ENCODE measurements at regions not wholly inside any gene's neighbourhood (a gene's known extent, or its start where the extent isn't known, plus 50 kb on each side); places are given as distances from the start of the nearest gene placed in this dataset.

DNA sequence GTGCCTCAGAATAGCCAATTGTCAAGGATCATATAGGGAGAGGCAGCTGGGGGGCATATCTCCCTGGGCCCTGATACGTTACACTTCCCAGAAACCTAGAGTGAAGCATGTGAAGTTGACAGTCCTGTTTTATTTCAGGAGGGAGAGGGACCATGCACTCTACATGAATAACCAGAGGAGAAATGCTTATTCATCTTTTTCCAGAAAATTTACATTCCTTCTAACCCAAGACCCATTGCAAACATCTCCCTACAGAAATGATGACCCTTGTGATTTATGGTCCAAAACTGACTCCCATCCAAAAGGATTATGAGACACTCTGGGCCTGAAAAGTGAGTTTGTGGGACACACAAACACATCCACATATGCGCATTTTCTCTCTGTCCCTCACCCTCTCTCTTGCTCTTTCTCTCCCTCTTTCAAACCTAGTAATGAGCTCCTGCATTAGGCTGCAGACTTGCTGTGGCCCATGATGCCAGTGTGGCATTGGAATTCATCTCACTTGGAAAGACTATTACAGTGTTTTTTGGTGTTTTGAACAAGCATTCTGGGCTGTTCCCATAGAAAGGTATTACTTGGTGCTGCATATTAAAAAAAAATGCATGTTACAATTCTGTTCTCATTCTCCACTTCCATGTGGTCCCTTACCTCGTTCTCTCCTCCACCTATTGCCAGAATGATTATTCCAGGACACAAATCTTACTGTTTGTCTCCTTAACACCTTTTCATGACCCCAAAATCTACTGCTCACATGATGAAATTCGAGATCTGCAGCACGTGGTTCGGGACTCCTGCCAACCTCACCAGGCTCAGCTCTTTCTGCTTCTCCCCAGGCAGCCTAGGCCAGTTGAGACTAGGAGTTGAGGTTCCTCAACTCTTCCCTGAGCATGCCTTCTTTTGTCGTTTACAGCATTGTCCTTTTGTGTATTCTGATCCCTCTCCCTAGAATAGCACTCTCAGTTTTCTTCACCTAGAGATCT is 451.3 kb upstream of the KLF4 start:
- no peak for DNase-seq
- TF ChIP-seq POLR2A (IDR thresholded peaks at IDR 0.05; ENCODE audit: low read length): no peak
- no peak for TF ChIP-seq GATA1 (IDR thresholded peaks at IDR 0.05; ENCODE audit: low read depth, low read length)

GRCh38 chr9:107938801-107939386 is 449.3 kb upstream of the KLF4 start:
- DNase-seq: peak in 1 of 2 experiments; percentile 1
- TF ChIP-seq POLR2A (IDR thresholded peaks at IDR 0.05; ENCODE audit: low read length) (no peak), GATA1 (IDR thresholded peaks at IDR 0.05; ENCODE audit: low read depth, low read length) (no peak)

DNA sequence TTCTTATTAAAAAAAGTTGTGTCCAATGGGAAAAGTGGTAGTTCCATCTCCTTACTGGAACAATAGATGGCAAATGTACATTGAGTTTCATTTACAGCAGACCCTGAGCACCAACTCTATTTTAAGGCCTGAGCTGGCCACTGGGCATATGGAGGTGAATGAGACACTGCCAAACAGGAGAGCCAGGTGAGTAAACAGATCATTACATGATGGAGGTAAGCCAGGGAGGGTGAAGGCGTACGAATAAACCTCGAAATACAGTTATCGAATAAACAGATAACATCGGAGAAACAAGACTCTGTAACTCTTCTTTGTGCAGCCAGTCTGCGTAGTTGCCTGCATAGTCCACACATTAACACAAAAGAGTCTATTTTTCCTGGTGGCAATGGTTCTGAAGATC is 446.4 kb upstream of the KLF4 start:
- TF ChIP-seq GATA1 (IDR thresholded peaks at IDR 0.05; ENCODE audit: low read depth, low read length) (no peak), POLR2A (IDR thresholded peaks at IDR 0.05; ENCODE audit: low read length) (no peak)
- no peak for DNase-seq

- no peak for DNase-seq
- TF ChIP-seq POLR2A (IDR thresholded peaks at IDR 0.05; ENCODE audit: low read length): no peak
- TF ChIP-seq GATA1 (IDR thresholded peaks at IDR 0.05; ENCODE audit: low read depth, low read length): no peak
Measured at GRCh38 chr9:107933516-107933915, 443.9 kb upstream of the KLF4 start.

GRCh38 chr9:107933097-107933496 is 443.5 kb upstream of the KLF4 start:
- no peak for DNase-seq
- TF ChIP-seq POLR2A (IDR thresholded peaks at IDR 0.05; ENCODE audit: low read length) (no peak), GATA1 (IDR thresholded peaks at IDR 0.05; ENCODE audit: low read depth, low read length) (no peak)

DNA sequence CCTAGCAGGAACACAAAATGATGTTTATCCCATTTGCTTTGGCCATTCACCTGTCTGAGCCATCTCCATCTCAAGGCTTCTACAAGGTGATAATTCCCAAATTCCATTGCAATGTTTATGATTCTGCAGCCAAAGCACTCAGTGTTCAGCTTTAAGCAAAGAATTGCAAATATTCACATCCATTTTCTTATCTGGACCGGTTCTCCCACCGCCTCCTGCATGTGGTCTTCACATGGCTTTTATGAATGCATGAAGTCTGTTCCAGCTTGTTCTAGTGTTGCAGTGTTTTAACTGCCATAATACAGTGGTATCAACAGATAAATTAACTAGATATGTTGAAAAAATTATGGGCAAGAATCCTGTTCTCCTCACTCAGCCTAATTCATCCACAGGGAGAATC is 443.0 kb upstream of the KLF4 start:
- no peak for DNase-seq
- TF ChIP-seq GATA1 (IDR thresholded peaks at IDR 0.05; ENCODE audit: low read depth, low read length) (no peak), POLR2A (IDR thresholded peaks at IDR 0.05; ENCODE audit: low read length) (no peak)

DNA sequence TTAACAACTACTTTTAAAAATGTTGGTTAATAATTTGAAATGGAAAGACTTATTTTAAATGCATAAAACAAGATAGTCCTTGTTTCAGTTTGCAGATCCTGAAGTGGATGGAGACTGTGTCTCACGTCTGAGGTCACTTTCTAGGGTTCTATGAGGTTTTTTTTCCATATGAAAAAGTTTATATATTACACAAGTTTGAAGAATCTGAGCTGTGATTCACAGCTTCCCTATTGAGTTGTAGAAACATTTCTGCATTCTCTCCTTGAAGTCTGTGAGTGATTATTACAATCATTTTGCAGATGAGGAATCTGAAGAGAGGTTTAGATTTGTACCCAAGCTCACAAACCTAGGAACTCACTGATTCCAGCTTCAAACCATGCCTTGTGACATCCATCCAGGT is 442.5 kb upstream of the KLF4 start:
- TF ChIP-seq POLR2A (IDR thresholded peaks at IDR 0.05; ENCODE audit: low read length) (no peak), GATA1 (IDR thresholded peaks at IDR 0.05; ENCODE audit: low read depth, low read length) (no peak)
- DNase-seq: no peak

- TF ChIP-seq GATA1 (IDR thresholded peaks at IDR 0.05; ENCODE audit: low read depth, low read length) (no peak), POLR2A (IDR thresholded peaks at IDR 0.05; ENCODE audit: low read length) (no peak)
- DNase-seq: no peak
Measured at GRCh38 chr9:107931071-107931715, 441.6 kb upstream of the KLF4 start.

DNA sequence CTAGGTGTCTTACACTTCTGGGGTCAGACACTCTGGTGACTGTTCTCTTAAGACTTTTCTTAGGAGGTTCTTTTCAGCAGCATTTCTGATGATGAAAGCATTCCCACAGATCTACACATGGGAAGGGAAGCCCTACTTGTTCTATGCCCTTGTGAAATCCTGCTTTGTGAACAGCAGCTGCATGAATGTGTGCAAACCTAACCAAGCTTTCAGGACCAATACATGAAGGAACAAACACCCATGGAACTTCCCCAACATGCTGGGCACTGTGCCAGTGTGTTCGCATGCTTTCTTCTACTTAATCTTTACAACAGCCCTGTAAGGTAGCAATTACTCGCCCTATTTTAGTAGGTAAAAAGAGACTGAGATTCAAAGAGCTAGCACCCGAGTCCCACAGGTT is 439.9 kb upstream of the KLF4 start:
- DNase-seq: no peak
- TF ChIP-seq GATA1 (IDR thresholded peaks at IDR 0.05; ENCODE audit: low read depth, low read length) (no peak), POLR2A (IDR thresholded peaks at IDR 0.05; ENCODE audit: low read length) (no peak)

DNA sequence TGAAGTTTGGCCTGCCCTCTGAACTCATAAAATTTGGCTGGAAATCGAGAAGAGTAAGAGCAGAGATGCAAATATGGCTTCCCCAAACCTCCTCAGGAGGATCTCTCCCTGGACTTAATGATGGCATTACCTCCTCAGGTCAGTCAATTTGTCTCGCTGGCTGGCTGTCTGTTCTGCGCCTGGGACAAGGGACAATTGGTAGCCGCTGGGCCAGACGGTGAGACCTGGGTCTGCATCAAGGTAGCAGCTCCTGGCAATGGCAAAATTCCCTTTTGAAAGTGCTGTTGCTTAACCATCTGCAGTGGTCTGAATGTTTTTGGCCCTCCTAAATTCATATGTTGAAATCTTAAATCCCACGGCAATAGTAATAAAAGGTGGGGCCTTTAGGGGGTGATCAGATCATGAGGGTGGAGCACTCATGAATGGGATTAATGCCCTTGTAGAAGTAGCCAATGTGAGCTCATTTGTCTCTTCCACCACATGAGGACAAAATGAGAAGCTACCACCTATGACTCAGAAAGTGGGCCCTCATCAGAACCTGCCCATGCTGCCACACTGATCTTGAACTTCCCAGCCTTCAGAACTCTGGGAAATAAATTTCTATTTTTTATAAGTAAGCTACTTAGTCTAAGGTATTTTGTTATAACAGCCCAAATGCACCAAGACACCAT is 439.3 kb upstream of the KLF4 start:
- TF ChIP-seq POLR2A (IDR thresholded peaks at IDR 0.05; ENCODE audit: low read length) (no peak), GATA1 (IDR thresholded peaks at IDR 0.05; ENCODE audit: low read depth, low read length) (no peak)
- DNase-seq: no peak

GRCh38 chr9:107927276-107927675 is 437.7 kb upstream of the KLF4 start:
- DNase-seq: no peak
- no peak for TF ChIP-seq GATA1 (IDR thresholded peaks at IDR 0.05; ENCODE audit: low read depth, low read length)
- TF ChIP-seq POLR2A (IDR thresholded peaks at IDR 0.05; ENCODE audit: low read length): no peak

DNA sequence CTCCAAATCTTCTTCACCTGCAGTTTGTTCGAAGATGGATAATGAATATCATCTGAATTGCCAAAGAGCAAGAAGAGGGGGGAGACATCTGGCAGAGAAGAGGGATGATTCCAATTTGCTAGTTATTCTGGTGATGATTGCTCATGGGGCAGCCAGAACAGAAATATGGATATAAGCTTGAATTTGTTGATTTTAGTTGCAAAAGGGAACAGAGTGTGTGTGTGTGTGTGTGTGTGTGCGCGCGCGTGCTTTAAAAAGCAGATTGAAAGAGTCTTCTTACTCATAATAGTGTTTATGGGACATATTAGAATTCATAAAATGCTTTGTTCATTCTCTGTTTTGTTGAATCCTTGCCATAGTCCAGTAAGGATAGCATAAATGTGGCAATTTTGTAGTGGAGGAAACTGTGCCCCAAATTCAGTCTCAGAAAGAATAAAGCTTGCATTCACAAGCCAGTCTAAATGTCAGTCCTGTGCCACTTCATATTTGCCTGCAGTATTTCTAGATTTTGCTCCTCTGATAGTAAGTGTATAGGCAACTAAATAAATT is 436.3 kb upstream of the KLF4 start:
- DNase-seq: no peak
- TF ChIP-seq POLR2A (IDR thresholded peaks at IDR 0.05; ENCODE audit: low read length) (no peak), GATA1 (IDR thresholded peaks at IDR 0.05; ENCODE audit: low read depth, low read length) (no peak)

DNA sequence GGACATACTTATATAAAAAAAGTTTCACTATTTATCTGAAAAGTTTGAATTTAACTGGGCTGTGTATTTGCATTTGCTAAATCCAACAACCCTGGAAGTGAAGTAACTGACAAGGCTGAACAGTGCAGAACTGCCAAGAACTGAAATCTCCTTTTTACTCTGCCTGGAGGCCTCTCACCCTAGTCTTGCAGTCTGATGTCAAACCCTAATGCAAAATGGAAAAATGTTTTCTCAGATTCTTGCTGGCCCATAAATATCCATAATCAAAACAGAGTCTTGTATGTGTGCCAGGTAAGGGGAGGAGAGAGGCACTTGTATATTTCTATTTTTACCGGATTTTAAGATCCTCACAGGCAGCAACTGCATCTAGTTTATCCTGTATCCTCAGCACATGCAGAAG is 432.7 kb upstream of the KLF4 start:
- no peak for DNase-seq
- no peak for TF ChIP-seq POLR2A (IDR thresholded peaks at IDR 0.05; ENCODE audit: low read length)

- no peak for DNase-seq
- TF ChIP-seq GATA1 (IDR thresholded peaks at IDR 0.05; ENCODE audit: low read depth, low read length): no peak
- TF ChIP-seq POLR2A (IDR thresholded peaks at IDR 0.05; ENCODE audit: low read length): no peak
Measured at GRCh38 chr9:107919263-107919662, 429.7 kb upstream of the KLF4 start.

Data from erythroblast (primary cell).